Skin epidermis (tissue), 12 donors: ENCODE measurements at regions not wholly inside any gene's neighbourhood (a gene's known extent, or its start where the extent isn't known, plus 50 kb on each side); places are given as distances from the start of the nearest gene placed in this dataset.

Experiments
- H3K27ac ChIP-seq, 21 experiments: fragments of 200-600 bp; sonication (generic) in 11 of 21; one replicate each; pipeline ENCODE4 v1.5.0; 2020; ENCODE audit warnings: mild to moderate bottlenecking in 3 of 21, inconsistent platforms in 2 of 21, moderate library complexity in 2 of 21
- H3K4me3 ChIP-seq, 7 experiments: fragments of 200-600 bp; sonication (generic) in 2 of 7; one replicate each; pipeline ENCODE4 v1.5.0; 2020; ENCODE audit warnings: inconsistent platforms in 2 of 7, mild to moderate bottlenecking in 2 of 7, moderate library complexity in 1 of 7

- H3K4me3 ChIP-seq: no peak overlapping the region
- no peak overlapping the region for H3K27ac ChIP-seq
These were observed 1647.4 kb upstream of the PRR20A start for GRCh38 chr13:55493297-55493696.

GRCh38 chr13:55497486-55497885 lies 1643.2 kb upstream of the PRR20A start:
- Histone ChIP-seq H3K27ac (no peak overlapping the region), H3K4me3 (no peak overlapping the region)

- no peak overlapping the region for H3K27ac ChIP-seq
- H3K4me3 ChIP-seq: no peak overlapping the region
These were observed 1640.0 kb upstream of the PRR20A start for GRCh38 chr13:55500694-55501093.

- Histone ChIP-seq H3K4me3 (no peak overlapping the region), H3K27ac (no peak overlapping the region)
These were observed 1624.1 kb upstream of the PRR20A start for GRCh38 chr13:55516610-55517009.

- Histone ChIP-seq H3K4me3 (no peak overlapping the region), H3K27ac (no peak overlapping the region)
These were observed 1623.4 kb upstream of the PRR20A start for GRCh38 chr13:55517312-55517711.

- no peak overlapping the region for H3K27ac ChIP-seq
- H3K4me3 ChIP-seq: no peak overlapping the region
These were observed 1612.3 kb upstream of the PRR20A start for GRCh38 chr13:55528434-55528833.

GRCh38 chr13:55534306-55534705 lies 1606.4 kb upstream of the PRR20A start:
- no peak overlapping the region for H3K4me3 ChIP-seq
- no peak overlapping the region for H3K27ac ChIP-seq

- no peak overlapping the region for H3K27ac ChIP-seq
These were observed 1602.3 kb upstream of the PRR20A start for GRCh38 chr13:55538424-55538823.

GRCh38 chr13:55543053-55543452 lies 1597.7 kb upstream of the PRR20A start:
- H3K27ac ChIP-seq: no peak overlapping the region

More at GRCh38 chr13:55538424-55538823, 1602.3 kb upstream of the PRR20A start:
- no peak overlapping the region for H3K4me3 ChIP-seq

GRCh38 chr13:55550624-55551023 lies 1590.1 kb upstream of the PRR20A start:
- Histone ChIP-seq H3K27ac (no peak overlapping the region), H3K4me3 (no peak overlapping the region)

More at GRCh38 chr13:55543053-55543452, 1597.7 kb upstream of the PRR20A start:
- H3K4me3 ChIP-seq: no peak overlapping the region

- Histone ChIP-seq H3K4me3 (no peak overlapping the region), H3K27ac (no peak overlapping the region)
These were observed 1587.0 kb upstream of the PRR20A start for GRCh38 chr13:55553701-55554100.

- no peak overlapping the region for H3K27ac ChIP-seq
- no peak overlapping the region for H3K4me3 ChIP-seq
These were observed 1586.0 kb upstream of the PRR20A start for GRCh38 chr13:55554741-55555140.

GRCh38 chr13:55560331-55560730 lies 1580.4 kb upstream of the PRR20A start:
- H3K4me3 ChIP-seq: no peak overlapping the region
- no peak overlapping the region for H3K27ac ChIP-seq

- no peak overlapping the region for H3K4me3 ChIP-seq
- H3K27ac ChIP-seq: no peak overlapping the region
These were observed 1577.5 kb upstream of the PRR20A start for GRCh38 chr13:55563267-55563666.

GRCh38 chr13:55566334-55566733 lies 1574.4 kb upstream of the PRR20A start:
- H3K27ac ChIP-seq: no peak overlapping the region
- H3K4me3 ChIP-seq: no peak overlapping the region

GRCh38 chr13:55566779-55567178 lies 1573.9 kb upstream of the PRR20A start:
- Histone ChIP-seq H3K4me3 (no peak overlapping the region), H3K27ac (no peak overlapping the region)

GRCh38 chr13:55567721-55568625 lies 1572.7 kb upstream of the PRR20A start:
- Histone ChIP-seq H3K27ac (no peak overlapping the region), H3K4me3 (no peak overlapping the region)

- Histone ChIP-seq H3K4me3 (no peak overlapping the region), H3K27ac (no peak overlapping the region)
These were observed 1571.6 kb upstream of the PRR20A start for GRCh38 chr13:55569082-55569481.

- no peak overlapping the region for H3K4me3 ChIP-seq
- no peak overlapping the region for H3K27ac ChIP-seq
These were observed 1571.2 kb upstream of the PRR20A start for GRCh38 chr13:55569514-55569913.

GRCh38 chr13:55570371-55570770 lies 1570.3 kb upstream of the PRR20A start:
- H3K27ac ChIP-seq: no peak overlapping the region
- H3K4me3 ChIP-seq: no peak overlapping the region

GRCh38 chr13:55571237-55571867 lies 1569.4 kb upstream of the PRR20A start:
- H3K4me3 ChIP-seq: no peak overlapping the region
- no peak overlapping the region for H3K27ac ChIP-seq
